ENCODE measurements at regions not wholly inside any gene's neighbourhood (a gene's known extent, or its start where the extent isn't known, plus 50 kb on each side); places are given as distances from the start of the nearest gene placed in this dataset.
"Not testable (repeated sequence)": the region's sequence is repeated elsewhere in the genome, so short reads cannot be mapped to it uniquely, and the experiment has no call there.

GRCh38 chr10:65614956-65615565 lies 1310.8 kb upstream of the LRRTM3 start:
- DNase-seq, result no peak

DNA sequence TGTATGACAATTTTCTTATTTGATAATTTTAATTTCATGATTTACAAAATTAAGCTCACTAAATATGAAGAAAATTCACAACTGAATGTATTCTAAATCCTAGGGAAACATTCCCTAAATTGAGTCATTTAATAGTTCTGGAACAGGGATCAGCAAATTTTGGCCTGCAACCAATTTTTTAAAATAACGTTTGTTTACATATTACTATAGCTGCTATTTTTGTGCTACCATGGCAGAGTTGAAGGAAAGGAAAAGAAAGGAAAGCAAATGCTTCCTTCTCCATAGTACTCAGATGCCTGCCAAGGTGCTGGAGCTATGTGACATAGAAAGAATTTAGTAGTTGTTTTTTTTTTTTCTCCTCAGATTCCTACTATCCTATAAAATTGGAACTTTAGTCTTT lies 1307.7 kb upstream of the LRRTM3 start:
- no peak for DNase-seq

DNA sequence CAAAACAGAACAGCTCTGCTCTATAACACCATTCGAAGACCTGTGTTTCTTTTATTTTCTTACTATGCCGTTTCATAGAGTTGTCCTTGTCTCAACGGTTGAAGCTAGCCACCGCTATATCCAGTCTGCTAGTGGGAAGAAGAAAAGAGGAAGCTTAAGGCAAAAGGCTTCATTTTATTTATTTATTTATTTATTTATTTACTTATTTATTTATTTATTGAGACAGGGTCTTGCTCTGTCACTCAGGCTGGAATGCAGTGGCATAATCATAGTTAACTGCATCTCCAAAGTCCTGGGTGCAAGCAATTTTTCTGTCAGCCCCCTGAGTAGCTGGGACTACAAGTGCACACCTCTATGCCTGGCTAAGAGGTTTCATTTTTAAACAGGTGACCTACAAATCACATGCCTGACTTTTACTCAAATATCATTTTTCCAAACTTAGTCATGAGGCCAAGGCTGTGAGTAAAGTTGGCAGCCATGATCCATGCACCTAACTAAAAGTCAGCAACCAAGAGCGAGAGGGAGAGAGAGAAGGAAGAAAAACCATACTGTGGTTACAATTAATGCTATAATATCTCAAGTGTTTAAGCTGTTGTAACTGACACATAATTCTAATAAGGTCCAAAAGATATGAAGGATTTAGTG lies 1305.3 kb upstream of the LRRTM3 start:
- DNase-seq, result no peak

GRCh38 chr10:65622608-65623007 lies 1303.2 kb upstream of the LRRTM3 start:
- DNase-seq, result no peak

- no peak for DNase-seq
Observed at GRCh38 chr10:65628493-65629139, 1297.2 kb upstream of the LRRTM3 start.

DNA sequence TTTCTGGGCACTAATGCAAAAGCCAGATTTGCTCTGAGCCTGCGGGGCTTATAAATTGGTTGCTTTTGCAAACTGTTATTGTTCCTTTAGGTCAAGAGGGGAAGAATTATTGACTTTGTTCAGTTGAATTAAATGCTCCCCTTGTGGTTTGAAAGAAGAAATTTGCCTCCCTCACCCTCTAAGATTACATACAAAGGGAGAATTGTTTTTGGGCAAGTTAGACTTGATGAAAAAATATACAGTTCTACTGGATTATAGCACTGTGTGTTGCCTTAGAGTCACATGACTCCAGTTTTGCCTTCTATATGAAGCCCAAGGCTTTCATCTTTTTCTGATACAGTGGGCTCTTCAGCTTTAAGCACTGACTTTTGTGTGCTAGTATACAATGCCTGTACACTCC lies 1265.8 kb upstream of the LRRTM3 start:
- no peak for DNase-seq

- no peak for DNase-seq
Observed at GRCh38 chr10:65670087-65670486, 1255.7 kb upstream of the LRRTM3 start.

GRCh38 chr10:65670596-65670995 lies 1255.2 kb upstream of the LRRTM3 start:
- DNase-seq, result not testable (repeated sequence)

DNA sequence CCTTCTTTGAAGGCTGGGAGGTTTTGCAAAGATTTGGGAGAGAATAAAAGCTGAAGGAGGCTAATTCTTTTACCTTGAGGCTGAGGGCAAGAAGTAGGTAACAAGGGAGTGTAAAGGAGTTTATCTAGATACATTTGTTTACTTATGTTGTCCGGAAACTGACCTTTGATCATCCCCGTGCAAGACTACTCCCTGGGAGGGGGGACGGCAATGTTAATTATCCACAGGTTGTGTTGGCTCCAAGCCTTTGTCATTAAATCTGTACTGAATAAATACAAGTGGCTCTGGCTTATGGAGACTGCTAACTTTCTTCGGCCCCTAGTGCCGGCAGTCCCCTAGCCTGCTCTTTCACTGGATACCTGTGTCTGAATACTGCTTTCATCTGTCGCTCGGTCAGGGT lies 1250.6 kb upstream of the LRRTM3 start:
- no peak for DNase-seq

- DNase-seq, result no peak
Observed at GRCh38 chr10:65684896-65685295, 1240.9 kb upstream of the LRRTM3 start.

DNA sequence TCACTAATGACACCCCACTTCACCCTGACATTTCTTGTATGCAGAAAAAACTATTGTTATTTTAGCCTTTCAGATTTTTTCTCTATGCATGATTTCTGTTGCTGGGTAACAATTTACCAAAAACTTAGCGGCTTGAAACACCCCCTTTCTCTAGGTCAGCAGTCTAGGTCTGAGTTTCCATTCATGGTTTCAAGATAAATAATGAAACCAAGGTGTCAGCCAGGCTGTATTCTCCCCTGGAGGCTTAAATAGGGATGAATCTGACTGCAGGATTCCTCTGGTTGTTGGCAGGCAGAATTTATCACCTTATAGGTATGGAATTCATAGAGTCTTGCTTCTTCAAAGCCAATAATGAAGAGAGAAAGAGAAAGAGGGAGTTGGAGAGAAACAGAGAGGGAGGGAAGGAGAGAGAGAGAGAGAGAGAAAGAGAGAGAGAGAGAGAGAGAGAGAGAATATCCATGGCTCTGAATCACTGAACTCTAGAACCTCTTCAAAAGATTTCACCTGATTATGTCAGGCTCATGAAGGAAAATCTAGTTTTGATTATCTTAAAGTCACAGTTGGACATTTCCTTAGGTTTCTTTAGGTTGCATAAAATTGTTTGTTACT lies 1224.6 kb upstream of the LRRTM3 start:
- no peak for DNase-seq

GRCh38 chr10:65708057-65708456 lies 1217.8 kb upstream of the LRRTM3 start:
- no peak for DNase-seq

DNA sequence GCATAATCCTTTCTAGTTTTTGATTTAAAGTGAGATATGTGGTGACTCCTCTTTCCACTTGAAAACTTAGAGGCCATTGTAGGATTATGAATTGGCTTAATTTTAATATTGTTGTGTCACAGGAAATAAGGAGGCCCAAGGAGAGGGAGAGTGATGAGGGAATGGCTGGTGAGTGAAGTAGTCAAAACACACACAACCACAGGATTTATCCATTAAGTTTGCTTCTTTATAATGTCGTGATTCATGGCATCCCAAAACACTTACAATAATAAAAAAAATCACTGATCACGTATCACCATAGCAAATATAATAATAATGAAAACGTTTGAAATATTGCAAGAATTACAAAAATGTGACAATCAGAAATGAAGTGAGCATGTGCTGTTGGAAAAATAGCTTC lies 1215.5 kb upstream of the LRRTM3 start:
- DNase-seq, result no peak

DNA sequence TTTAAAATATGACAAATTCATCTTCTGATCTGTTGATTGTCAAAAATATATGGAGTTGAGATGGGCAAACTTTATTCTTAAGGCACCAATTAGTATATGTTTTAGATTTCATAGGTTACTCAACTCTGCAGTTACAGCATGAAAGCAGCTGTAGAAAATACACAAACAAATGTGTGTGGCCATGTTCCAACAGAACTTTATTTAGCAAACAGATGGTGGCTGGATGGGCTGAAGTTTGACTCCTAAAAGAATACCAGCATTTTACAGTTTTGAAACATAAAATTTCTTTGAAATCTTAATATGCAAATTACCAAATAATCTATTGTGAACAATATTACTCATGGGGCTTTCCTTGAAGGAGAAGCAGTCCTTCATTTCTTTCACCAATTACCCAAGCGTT lies 1206.0 kb upstream of the LRRTM3 start:
- no peak for DNase-seq

DNA sequence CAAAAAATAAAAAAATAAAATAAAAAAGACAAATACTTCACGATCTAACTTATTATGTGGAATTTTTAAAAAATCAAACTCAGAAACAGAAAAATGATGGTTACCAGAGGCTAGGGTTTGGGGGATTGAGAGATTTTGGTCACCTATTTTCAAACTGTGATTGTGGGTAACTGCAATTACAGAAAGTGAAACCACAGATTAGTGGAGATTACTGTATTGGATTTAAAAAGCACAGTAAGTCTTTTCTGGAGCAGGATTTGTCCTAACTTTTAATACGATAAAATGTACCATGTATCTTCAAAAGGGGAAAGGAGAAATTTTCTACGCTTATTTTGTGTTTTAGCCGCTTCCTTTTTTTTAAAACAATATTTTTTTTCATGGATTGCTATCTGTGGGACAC lies 1204.9 kb upstream of the LRRTM3 start:
- no peak for DNase-seq

- DNase-seq, result no peak
Observed at GRCh38 chr10:65723525-65723924, 1202.3 kb upstream of the LRRTM3 start.

DNA sequence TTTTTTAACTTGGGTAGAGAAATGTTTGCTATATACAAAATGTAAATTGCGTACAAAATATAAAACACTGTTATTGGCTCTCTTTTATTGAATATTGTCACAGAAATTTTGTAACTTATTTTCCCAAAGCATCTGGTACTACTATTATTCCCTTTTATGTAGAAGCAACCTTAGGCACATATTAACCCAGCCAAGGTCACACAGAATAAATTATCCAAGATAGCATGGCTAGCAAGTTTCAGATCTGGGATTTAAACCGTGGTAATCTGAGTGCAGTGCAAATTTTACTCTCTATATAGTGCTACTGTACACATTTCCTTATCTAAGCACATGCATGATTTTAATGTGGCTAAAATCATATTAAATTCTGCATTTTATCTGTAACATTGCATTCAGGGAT lies 1190.5 kb upstream of the LRRTM3 start:
- no peak for DNase-seq

DNA sequence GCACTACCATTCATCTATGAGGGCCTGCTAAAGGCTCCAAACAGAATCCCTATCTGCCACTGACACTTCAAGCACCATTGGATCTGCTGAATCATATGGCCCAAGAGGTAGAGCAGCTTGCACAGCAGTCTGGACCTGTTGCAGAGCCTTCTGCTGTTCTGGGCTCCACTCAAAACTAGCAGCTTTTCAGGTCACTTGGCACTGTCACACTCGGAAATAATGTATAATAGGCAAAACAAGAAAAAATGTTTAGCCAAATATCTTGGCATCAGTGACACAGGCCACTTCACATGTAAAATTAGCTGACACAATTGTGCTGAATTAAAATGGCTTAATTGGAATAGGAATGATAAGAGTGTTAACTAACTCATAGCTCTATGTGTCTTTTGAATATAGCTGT lies 1182.9 kb upstream of the LRRTM3 start:
- DNase-seq, result no peak

DNA sequence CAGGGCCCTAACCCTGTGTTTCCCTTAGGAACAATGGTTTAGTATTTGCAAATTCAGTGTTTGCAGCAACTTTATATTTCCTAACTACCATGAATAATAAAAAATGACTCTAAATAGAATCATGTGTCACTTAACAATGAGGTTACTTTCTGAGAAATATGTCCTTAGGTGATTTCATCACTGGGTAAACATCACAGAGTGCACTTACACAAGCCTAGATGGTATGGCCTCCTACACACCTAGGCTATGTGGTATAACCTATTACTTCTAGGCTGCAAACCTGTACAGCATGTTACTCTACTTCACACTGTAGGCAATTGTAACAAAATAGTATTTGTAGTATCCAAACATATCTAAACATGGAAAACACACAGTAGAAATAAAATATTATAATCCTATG lies 1174.6 kb upstream of the LRRTM3 start:
- DNase-seq, result no peak

- no peak for DNase-seq
Observed at GRCh38 chr10:65751896-65752295, 1173.9 kb upstream of the LRRTM3 start.

DNA sequence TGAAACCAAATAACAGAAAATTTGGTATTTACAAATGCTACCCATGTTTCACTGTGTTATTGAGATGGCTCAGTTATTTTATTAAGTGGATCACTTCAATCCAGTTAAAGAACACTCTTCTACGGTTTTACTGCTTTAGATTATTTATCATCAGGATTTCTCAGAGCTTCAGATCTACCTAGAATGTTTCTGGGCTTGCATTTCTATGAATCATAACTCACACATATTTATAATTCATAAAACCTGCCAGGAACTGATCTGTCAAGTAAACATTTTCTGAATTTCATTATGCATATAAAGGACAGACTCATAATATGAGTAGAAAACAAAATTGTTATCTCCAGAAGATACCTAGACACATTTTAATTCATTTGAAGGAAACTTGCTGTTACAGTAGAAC lies 1172.3 kb upstream of the LRRTM3 start:
- DNase-seq, result no peak

- DNase-seq, result no peak
Observed at GRCh38 chr10:65754112-65754511, 1171.7 kb upstream of the LRRTM3 start.

GRCh38 chr10:65762311-65762710 lies 1163.5 kb upstream of the LRRTM3 start:
- no peak for DNase-seq

GRCh38 chr10:65765006-65765541 lies 1160.8 kb upstream of the LRRTM3 start:
- no peak for DNase-seq

Measured in NCI-H2081 (cell line).